T-helper 1 cell treated with Interleukin-12 subunit alpha and Interleukin-12 subunit beta and Interleukin-4 antibody, amounts not matched to agents 30 ng/mL and 1 ng/mL, for 36 hours (primary cell): ENCODE measurements at regions not wholly inside any gene's neighbourhood (a gene's known extent, or its start where the extent isn't known, plus 50 kb on each side); places are given as distances from the start of the nearest gene placed in this dataset.
"Not testable (repeated sequence)": the region's sequence is repeated elsewhere in the genome, so short reads cannot be mapped to it uniquely, and the experiment has no call there.

ENCODE experiments used
- intact Hi-C: fragments of 100-400 bp; cut with micrococcal nuclease; formaldehyde crosslinking; loops from one replicate; pipeline ENCODE4 v1.15.1; 2024

- intact Hi-C loops: no loop called here
These were observed 750.2 kb downstream of the TBC1D22A start for GRCh38 chr22:47512617-47513016.

DNA sequence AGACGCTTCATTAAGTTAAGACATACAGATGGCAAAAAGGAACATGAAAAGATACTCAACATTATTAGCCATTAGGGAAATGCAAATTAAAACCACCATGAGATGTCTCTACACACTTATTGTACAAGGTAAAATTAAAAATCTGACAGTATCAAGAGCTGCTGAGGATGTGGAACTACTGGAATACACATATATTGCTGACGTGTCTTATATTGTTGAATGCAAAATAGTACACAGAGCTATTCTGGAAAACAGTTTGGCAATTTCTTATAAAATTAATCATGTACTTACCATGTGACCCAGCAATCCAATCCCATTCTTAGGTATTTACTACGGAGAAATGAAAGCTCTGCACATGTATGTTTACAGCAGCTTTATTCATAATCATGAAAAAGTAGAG, 742.5 kb downstream of the TBC1D22A start:
- intact Hi-C loops: no loop called here

DNA sequence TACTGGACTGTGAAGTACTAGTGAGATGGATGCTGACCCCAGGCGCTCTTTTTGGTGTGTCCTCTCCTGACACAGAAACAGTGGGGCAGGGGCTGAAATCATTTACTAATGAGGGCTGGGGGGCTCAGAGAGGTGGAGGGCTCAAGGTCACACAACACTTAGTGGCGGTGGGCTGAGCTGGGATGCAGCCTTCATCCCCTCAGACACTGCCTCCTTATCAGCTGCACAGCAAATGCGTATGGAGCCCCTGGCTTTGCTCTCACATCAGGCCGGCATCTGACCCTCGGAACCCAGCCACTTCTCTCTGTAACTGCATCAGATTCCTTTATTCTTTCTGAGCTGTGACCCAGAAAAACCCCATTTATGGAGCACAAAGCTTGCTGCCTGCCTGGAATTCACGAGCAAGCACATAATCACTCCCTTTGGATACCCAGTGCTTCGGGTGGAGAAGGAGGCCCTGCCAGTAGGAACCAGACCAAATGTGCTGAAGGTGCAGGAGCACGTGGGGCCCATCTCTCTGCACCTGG, 736.6 kb downstream of the TBC1D22A start:
- intact Hi-C loops: no loop called here

GRCh38 chr22:47497666-47498065, 735.2 kb downstream of the TBC1D22A start:
- intact Hi-C loops: no loop called here

DNA sequence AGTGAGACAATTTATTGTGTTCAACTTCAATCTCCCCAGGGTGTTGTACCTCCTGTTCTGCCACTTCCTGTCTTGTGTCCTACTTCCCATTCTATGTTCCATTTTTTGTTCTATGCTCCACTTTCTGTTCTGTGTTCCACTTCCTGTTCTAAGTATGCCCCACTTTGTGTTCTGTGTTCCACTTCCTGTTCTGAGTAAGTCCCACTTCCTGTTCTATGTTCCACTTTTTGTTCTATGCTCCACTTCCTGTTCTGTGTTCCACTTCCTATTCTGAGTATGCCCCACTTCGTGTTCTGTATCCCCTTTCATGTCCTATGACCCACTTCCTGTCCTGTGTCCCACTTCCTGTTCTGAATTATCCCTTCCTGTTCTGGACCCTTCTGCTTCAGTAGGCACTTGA, 732.7 kb downstream of the TBC1D22A start:
- intact Hi-C loops: no loop called here

- intact Hi-C loops: not testable (repeated sequence)
These were observed 725.7 kb downstream of the TBC1D22A start for GRCh38 chr22:47488131-47488530.

GRCh38 chr22:47486569-47487312, 724.3 kb downstream of the TBC1D22A start:
- intact Hi-C loops: no loop called here

DNA sequence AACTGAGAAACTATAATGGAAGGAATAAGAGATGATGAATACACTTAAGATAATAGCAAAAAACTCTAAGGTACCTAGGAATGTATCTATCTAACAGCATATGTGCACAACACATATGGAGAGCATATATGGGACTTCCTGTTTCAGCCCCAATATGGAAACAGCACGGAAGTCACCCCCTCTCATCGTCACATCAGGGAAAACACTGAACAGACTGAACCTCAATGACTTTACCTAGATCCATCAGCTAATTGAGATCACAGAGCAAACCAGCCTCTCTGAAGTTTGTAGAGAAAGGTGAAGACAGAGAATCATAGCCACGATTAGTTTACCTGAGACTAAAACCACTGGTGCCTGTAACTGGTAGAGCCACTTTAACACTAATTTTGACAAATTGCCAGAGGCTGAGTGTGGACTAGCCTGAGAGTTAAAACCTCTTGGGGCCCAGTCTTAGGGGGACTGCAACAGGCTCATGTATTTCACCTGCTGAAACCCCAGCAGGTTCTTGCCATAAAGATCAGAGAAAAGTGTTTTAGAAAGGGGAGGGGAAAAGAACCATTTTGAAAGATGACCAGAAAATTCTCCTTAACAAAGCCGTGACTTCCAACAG, 722.6 kb downstream of the TBC1D22A start:
- intact Hi-C loops: no loop called here

DNA sequence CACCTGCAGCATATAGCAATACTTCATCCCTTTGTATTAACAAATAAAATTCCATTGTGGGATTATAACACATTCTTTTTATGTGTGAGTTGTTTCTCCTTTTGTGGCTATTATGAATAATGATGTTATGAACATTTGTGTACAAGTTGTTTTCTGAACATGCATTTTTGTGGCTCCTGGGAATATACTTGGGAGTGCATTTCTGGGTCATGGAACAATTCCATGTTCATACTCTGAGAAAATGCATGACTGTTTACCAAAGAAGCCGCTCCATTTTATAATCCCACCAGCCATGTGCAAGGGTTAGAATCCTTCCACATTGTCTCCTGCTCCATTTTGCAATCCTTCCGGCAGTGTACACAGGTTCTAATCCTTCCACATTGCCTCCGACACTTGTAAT, 713.8 kb downstream of the TBC1D22A start:
- intact Hi-C loops: no loop called here

- intact Hi-C loops: no loop called here
These were observed 712.4 kb downstream of the TBC1D22A start for GRCh38 chr22:47474895-47475294.

DNA sequence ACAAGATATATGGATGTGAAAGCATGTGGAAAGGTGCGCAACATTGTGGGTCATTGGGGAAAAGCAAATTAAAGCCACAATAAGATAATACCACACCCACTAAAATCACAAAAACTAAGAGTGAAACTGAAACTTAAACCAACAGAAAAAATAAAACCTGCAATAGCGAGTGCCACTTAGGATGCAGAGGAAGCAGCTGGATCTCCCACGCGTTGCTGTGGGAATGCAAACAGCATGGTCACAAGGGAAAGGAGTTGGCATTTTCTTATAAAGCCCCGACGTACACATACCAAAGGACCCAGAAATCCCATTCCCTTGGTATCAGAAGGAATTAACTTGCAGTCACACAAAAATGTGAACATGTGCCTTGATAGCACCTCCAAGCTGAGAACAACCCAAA, 712.0 kb downstream of the TBC1D22A start:
- intact Hi-C loops: no loop called here

DNA sequence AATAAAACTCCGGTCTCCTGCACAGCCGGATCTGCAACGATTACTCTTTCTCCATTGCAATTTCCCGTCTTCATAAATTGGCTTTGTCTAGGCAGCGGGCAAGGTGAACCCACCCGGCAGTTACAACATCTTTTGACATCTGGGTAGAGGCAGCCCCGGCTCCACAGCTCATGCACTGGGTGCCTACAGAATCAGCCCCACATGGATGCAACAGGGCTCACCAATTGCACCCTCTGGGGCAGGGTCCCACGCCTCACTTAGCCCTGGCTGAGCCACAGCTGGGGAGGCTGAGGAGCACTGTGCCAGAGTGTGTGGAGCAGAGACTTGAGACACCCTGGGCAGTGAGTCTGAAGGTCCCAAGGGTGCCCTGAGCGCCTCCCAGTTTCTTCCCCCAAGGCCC, 710.2 kb downstream of the TBC1D22A start:
- intact Hi-C loops: no loop called here

GRCh38 chr22:47471406-47471805, 709.0 kb downstream of the TBC1D22A start:
- intact Hi-C loops: no loop called here

- intact Hi-C loops: no loop called here
These were observed 703.4 kb downstream of the TBC1D22A start for GRCh38 chr22:47465809-47466208.

GRCh38 chr22:47465222-47465621, 702.8 kb downstream of the TBC1D22A start:
- intact Hi-C loops: no loop called here

- intact Hi-C loops: no loop called here
These were observed 700.8 kb downstream of the TBC1D22A start for GRCh38 chr22:47463220-47463619.

- intact Hi-C loops: no loop called here
These were observed 698.4 kb downstream of the TBC1D22A start for GRCh38 chr22:47460861-47461260.

DNA sequence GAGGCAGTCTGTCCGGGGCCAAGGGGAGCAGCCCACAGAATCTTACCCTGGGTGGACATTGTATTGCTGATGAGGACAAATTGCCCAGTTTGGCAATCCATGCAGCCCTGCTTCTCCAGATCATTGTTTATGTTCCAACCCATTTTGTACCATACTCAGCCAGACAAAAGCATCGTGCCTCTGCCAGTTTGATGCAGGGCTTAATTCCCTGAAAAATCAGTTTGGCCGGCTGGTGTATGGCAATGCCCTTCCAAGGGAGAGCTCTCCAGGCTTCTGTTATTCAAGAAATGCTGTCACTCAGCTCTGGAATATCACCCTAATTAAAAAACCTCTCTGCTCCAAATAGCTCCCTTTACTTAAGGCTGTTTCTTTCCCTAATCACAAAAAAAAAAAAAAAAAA, 697.7 kb downstream of the TBC1D22A start:
- intact Hi-C loops: no loop called here

- intact Hi-C loops: no loop called here
These were observed 695.9 kb downstream of the TBC1D22A start for GRCh38 chr22:47458348-47458747.

GRCh38 chr22:47457509-47458300, 695.3 kb downstream of the TBC1D22A start:
- intact Hi-C loops: no loop called here

DNA sequence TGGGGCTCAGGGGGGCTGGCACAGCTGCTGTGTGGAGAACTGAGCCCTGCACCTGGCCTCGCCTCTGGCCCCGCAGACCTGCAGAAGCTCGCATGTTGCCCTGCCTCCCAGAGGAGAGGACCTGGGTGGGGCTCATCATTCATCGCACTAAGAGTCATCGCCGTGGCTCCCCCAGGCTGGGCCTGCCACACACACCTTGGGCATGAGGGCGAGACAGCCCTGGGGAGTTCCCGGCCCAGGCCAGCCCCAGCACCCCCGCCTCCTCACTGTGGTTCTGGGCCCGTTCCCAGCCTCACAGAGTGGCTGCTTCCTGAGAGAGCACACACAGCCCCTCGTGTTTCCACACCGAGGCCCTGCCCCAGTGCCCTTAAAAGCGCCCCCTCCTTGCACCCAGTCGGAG, 694.6 kb downstream of the TBC1D22A start:
- intact Hi-C loops: no loop called here

- intact Hi-C loops: no loop called here
These were observed 693.6 kb downstream of the TBC1D22A start for GRCh38 chr22:47456031-47456430.
